K562 (cell line): ENCODE measurements at regions not wholly inside any gene's neighbourhood (a gene's known extent, or its start where the extent isn't known, plus 50 kb on each side); places are given as distances from the start of the nearest gene placed in this dataset.

Source experiments
- ATAC-seq: fragments of 200-7000 bp; cut with Tn5 transposase; 3 replicates; pipeline ENCODE4 v1.9.1; 2020; ENCODE audit warnings: moderate library complexity
- BruUV-seq: library from RNA; stranded (reverse); fragments of 400-500 nt; replicated peaks from 2 replicates; lab custom pipeline; 2021; lab: Mats Ljungman, UMichigan
- CTCF ChIA-PET: fragments of 300-600 bp; formaldehyde crosslinking; extraction: SDS; loops from one replicate; lab custom pipeline; 2021; ENCODE audit warnings: low intra/inter-chr PET ratio; lab: Yijun Ruan, JAX
- POLR2A ChIA-PET: fragments of 300-600, 350-650 bp; sonication (Branson Sonifier 250); formaldehyde crosslinking; extraction: SDS; loops from one replicate; lab custom pipeline; 2021; ENCODE audit warnings: antibody characterized with exemption, inconsistent platforms; lab: Yijun Ruan, JAX
- DNase-seq, 4 experiments: peaks; one replicate each; pipeline versions ENCODE4 v3.0.0 to v3.0.0-alpha.2; 2011 to 2018; ENCODE audit warnings: low spot score in 3 of 4, mixed read lengths in 3 of 4; ENCODE audit errors: extremely low read depth in 1 of 4
- FAIRE-seq: peaks from 2 replicates; lab custom pipeline; 2011; peaks lifted over from hg19 to GRCh38; lab: Jason Lieb, UNC
- H2AFZ ChIP-seq: 2 replicates; pipeline ENCODE4 v1.6.0; 2011; ENCODE audit warnings: low read depth, low read length, control low read depth, inconsistent platforms
- H3K27ac ChIP-seq: fragments of 200-600 bp; 3 replicates; pipeline ENCODE4 v1.8.0; 2011; ENCODE audit warnings: low read depth, mild to moderate bottlenecking, control low read depth, inconsistent platforms, low read length, moderate library complexity, mixed read lengths; ENCODE audit errors: extremely low read depth
- H3K27me3 ChIP-seq, 2 experiments: fragments of 300-600 bp in 1 of 2; 2 replicates in 1 of 2; 3 replicates in 1 of 2; pipeline versions ENCODE4 v1.6.0 to v1.8.0; 2011; ENCODE audit warnings: inconsistent platforms in 2 of 2, low read length in 2 of 2, mild to moderate bottlenecking in 1 of 2, mixed read lengths in 1 of 2, moderate library complexity in 1 of 2; ENCODE audit not compliant: control insufficient read depth in 2 of 2, insufficient read depth in 2 of 2
- H3K36me3 ChIP-seq: fragments of 300-600 bp; 3 replicates; pipeline ENCODE4 v1.8.0; 2011; ENCODE audit warnings: mild to moderate bottlenecking, low read length, inconsistent platforms; ENCODE audit not compliant: control insufficient read depth, insufficient read depth
- H3K4me1 ChIP-seq, 2 experiments: fragments of 200-600 bp in 1 of 2; replicated peaks in 1 of 2; 2 replicates in 1 of 2; 3 replicates in 1 of 2; pipeline versions ENCODE4 v1.5.1 to v1.8.0; 2011; ENCODE audit warnings: inconsistent platforms in 2 of 2, low read length in 2 of 2, mild to moderate bottlenecking in 1 of 2, mixed read lengths in 1 of 2, moderate library complexity in 1 of 2; ENCODE audit not compliant: control insufficient read depth in 2 of 2, insufficient read depth in 2 of 2
- H3K4me2 ChIP-seq: 2 replicates; pipeline ENCODE4 v1.6.1; 2011; ENCODE audit warnings: low read length, control low read depth, inconsistent platforms, mixed read lengths; ENCODE audit not compliant: insufficient read depth
- H3K4me3 ChIP-seq: fragments of 200-600 bp; sonication (generic), shearing (Covaris generic); 2 replicates; pipeline ENCODE4 v1.5.1; 2016; ENCODE audit warnings: control low read depth, inconsistent platforms
- H3K79me2 ChIP-seq: fragments of 200-600 bp; 3 replicates; pipeline ENCODE4 v1.8.0; 2011; ENCODE audit warnings: low read length, inconsistent platforms; ENCODE audit not compliant: control insufficient read depth, insufficient read depth
- H3K9ac ChIP-seq, 2 experiments: 2 replicates each; pipeline versions ENCODE4 v1.6.0 to v1.6.1; 2011; ENCODE audit warnings: low read depth in 2 of 2, low read length in 2 of 2, control low read depth in 1 of 2, inconsistent platforms in 1 of 2, mild to moderate bottlenecking in 1 of 2, mixed read lengths in 1 of 2; ENCODE audit not compliant: insufficient read depth in 1 of 2
- H3K9me1 ChIP-seq: one replicate; pipeline ENCODE4 v1.6.0; 2011; ENCODE audit warnings: inconsistent platforms, mild to moderate bottlenecking, low read length, moderate library complexity; ENCODE audit not compliant: control insufficient read depth, insufficient read depth
- H3K9me3 ChIP-seq: replicated peaks from 2 replicates; pipeline ENCODE4 v1.5.1; 2011; ENCODE audit warnings: low read depth, low read length, inconsistent platforms; ENCODE audit not compliant: control insufficient read depth, insufficient read depth
- H4K20me1 ChIP-seq: replicated peaks from 2 replicates; pipeline ENCODE4 v1.6.1; 2011; ENCODE audit warnings: low read length, inconsistent platforms, mixed read lengths; ENCODE audit not compliant: control insufficient read depth, insufficient read depth
- ARID2 ChIP-seq: fragments of 450-650 bp; IDR thresholded peaks from 2 replicates; pipeline ENCODE4 v1.6.1; 2017; ENCODE audit warnings: antibody characterized with exemption, mild to moderate bottlenecking
- E2F6 ChIP-seq, 2 experiments: IDR thresholded peaks; 2 replicates each; pipeline ENCODE4 v1.6.1; 2011; ENCODE audit warnings: borderline replicate concordance in 1 of 2, control low read depth in 1 of 2, low read depth in 1 of 2, low read length in 1 of 2, mild to moderate bottlenecking in 1 of 2, mixed read lengths in 1 of 2, moderate library complexity in 1 of 2; ENCODE audit not compliant: insufficient read depth in 1 of 2, insufficient read length in 1 of 2, poor library complexity in 1 of 2, severe bottlenecking in 1 of 2; ENCODE audit errors: extremely low read depth in 1 of 2
- EZH2 ChIP-seq: IDR thresholded peaks from 2 replicates; pipeline ENCODE4 v1.6.1; 2012; ENCODE audit warnings: low read depth, mild to moderate bottlenecking, inconsistent platforms, low read length, borderline replicate concordance
- HDAC6 ChIP-seq: IDR thresholded peaks from 2 replicates; pipeline ENCODE4 v1.6.1; 2012; ENCODE audit warnings: low read depth, mild to moderate bottlenecking, control low read depth, inconsistent platforms, low read length, moderate library complexity
- KLF10 ChIP-seq: fragments of 250-450 bp; sonication (Bioruptor Pico); IDR thresholded peaks from 2 replicates; pipeline ENCODE4 v1.6.1; 2021; ENCODE audit warnings: matching md5 sums
- PCBP1 ChIP-seq: fragments of 200-400 bp; formaldehyde crosslinking; IDR thresholded peaks from 2 replicates; pipeline ENCODE4 v1.6.1; 2018; ENCODE audit warnings: mild to moderate bottlenecking, low read depth, low read length; ENCODE audit not compliant: poor library complexity, severe bottlenecking
- ZNF318 ChIP-seq, 2 experiments: fragments of 450-650 bp; IDR thresholded peaks; 2 replicates each; pipeline ENCODE4 v1.6.1; 2016; ENCODE audit warnings: mild to moderate bottlenecking in 2 of 2, borderline replicate concordance in 1 of 2, low read depth in 1 of 2, moderate library complexity in 1 of 2
- ZNF507 ChIP-seq: conservative IDR thresholded peaks from 2 replicates; pipeline ENCODE4 v1.6.1; 2017; ENCODE audit warnings: missing genetic modification characterization, missing compliant biosample characterization
- ZNF699 ChIP-seq: fragments of 250-450 bp; sonication (Bioruptor Pico); IDR thresholded peaks from 2 replicates; pipeline ENCODE4 v1.8.0; 2021; ENCODE audit warnings: mild to moderate bottlenecking, moderate library complexity; ENCODE audit not compliant: insufficient replicate concordance
- WGBS: fragments of 100-300 bp; shearing (Covaris generic); methylation state at CpG from one replicate; pipeline ENCODE4 v1.1.6; 2016; ENCODE audit warnings: low coverage, mixed read lengths; ENCODE audit not compliant: insufficient coverage; ENCODE audit errors: missing lambda C conversion rate; 5-methylcytosine and 5-hydroxymethylcytosine counted together
- in situ Hi-C: fragments of 300-500 bp; cut with MboI; formaldehyde crosslinking; loops from 4 replicates; pipeline ENCODE4 v1.15.0; 2018; ENCODE audit warnings: inconsistent platforms, mixed read lengths
- intact Hi-C: fragments of 100-400 bp; cut with micrococcal nuclease; formaldehyde crosslinking; loops from 2 replicates; pipeline ENCODE4 v1.14.2; 2022

GRCh38 chr22:49425356-49425755 lies 402.3 kb downstream of the BRD1 start:
- WGBS: 66% methylated on average over 10 of the region's 14 CpGs

More at GRCh38 chr22:49425356-49425755, 402.3 kb downstream of the BRD1 start:
- Histone ChIP-seq H3K4me1 (peaks cover 0 to 6% of the 10 kb centered on the region in 2 experiments; a peak in 2 of 5 replicates), H3K79me2 (no peaks in the 10 kb centered on the region), H3K9me3 (no peaks in the 10 kb centered on the region), H3K9me1 (no peaks in the 10 kb centered on the region), H3K4me2 (no peak overlapping the region), H3K4me3 (no peak overlapping the region), H3K27me3 (no peaks in the 10 kb centered on the region), H2AFZ (no peak overlapping the region), H3K9ac (no peak overlapping the region), H4K20me1 (0 out of 2 replicates have a peak, but pooled peaks cover 10% of the 10 kb centered on the region), H3K36me3 (no peaks in the 10 kb centered on the region), H3K27ac (no peak overlapping the region)
- no TSS peak for BruUV-seq
- intact Hi-C loops: no loop called here
- ATAC-seq (no peak), FAIRE-seq (no peak), DNase-seq (no peak)
- ChIA-PET CTCF (no interaction called here), POLR2A (interaction anchor here (0.8 kb wide), 1 partner anchor 169 kb away, joined by 5 read pairs; no protein-coding TSS in a partner anchor)
- in situ Hi-C loops: no loop called here
- TF ChIP-seq KLF10 (CRISPR knock-in tag): no peak
- TF ChIP-seq ZNF318 (IDR thresholded peaks at IDR 0.05; ENCODE audit: borderline replicate concordance in 1 of 2, low read depth in 1 of 2): no peak
- TF ChIP-seq ZNF507: no peak
- TF ChIP-seq ARID2: no peak
- TF ChIP-seq EZH2: no peak
- TF ChIP-seq ZNF699 (CRISPR knock-in tag): no peak
- no peak for TF ChIP-seq HDAC6
- TF ChIP-seq E2F6 (IDR thresholded peaks at IDR 0.05; ENCODE audit: borderline replicate concordance in 1 of 2, extremely low read depth in 1 of 2, insufficient read depth in 1 of 2, insufficient read length in 1 of 2, low read depth in 1 of 2, low read length in 1 of 2, poor library complexity in 1 of 2, severe bottlenecking in 1 of 2): no peak
- TF ChIP-seq PCBP1: no peak
- TF ChIP-seq, all 486 proteins: peak for 0
